ENCODE measurements at regions not wholly inside any gene's neighbourhood (a gene's known extent, or its start where the extent isn't known, plus 50 kb on each side); places are given as distances from the start of the nearest gene placed in this dataset.

DNA sequence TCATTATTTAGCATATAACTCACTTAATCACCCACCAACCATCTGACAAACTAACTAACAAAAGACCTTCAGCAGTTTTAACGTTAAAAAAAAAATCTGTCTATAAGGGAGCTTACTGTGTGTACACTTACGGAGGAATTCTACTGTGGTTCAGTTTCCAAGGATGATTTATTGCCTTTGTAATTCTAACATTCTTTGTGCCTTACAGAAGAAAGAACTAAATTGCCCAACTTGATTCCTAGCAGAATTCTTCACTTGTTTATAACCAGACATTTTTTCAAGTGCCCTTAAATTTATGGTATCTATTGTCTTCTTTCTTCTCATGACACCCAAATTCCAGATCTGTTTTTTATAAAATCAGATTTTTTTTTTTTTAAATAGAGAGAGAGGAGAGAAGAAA, 119.7 kb upstream of the IGSF10 start:
- no peak for DNase-seq
- TF ChIP-seq, protein P1, sequence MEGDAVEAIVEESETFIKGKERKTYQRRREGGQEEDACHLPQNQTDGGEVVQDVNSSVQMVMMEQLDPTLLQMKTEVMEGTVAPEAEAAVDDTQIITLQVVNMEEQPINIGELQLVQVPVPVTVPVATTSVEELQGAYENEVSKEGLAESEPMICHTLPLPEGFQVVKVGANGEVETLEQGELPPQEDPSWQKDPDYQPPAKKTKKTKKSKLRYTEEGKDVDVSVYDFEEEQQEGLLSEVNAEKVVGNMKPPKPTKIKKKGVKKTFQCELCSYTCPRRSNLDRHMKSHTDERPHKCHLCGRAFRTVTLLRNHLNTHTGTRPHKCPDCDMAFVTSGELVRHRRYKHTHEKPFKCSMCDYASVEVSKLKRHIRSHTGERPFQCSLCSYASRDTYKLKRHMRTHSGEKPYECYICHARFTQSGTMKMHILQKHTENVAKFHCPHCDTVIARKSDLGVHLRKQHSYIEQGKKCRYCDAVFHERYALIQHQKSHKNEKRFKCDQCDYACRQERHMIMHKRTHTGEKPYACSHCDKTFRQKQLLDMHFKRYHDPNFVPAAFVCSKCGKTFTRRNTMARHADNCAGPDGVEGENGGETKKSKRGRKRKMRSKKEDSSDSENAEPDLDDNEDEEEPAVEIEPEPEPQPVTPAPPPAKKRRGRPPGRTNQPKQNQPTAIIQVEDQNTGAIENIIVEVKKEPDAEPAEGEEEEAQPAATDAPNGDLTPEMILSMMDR (IDR thresholded peaks at IDR 0.05) = no peak
- Mint-ChIP-seq H3K27ac (no peak overlapping the region), H3K4me1 (peaks cover 13% of the 10 kb centered on the region), H3K4me3 (no peak overlapping the region), H3K36me3 (ENCODE audit: low read depth) (no peaks in the 10 kb centered on the region), H3K27me3 (ENCODE audit: low read depth, poor library complexity) (no peaks in the 10 kb centered on the region), H3K9me3 (peaks cover 13% of the 10 kb centered on the region)

DNA sequence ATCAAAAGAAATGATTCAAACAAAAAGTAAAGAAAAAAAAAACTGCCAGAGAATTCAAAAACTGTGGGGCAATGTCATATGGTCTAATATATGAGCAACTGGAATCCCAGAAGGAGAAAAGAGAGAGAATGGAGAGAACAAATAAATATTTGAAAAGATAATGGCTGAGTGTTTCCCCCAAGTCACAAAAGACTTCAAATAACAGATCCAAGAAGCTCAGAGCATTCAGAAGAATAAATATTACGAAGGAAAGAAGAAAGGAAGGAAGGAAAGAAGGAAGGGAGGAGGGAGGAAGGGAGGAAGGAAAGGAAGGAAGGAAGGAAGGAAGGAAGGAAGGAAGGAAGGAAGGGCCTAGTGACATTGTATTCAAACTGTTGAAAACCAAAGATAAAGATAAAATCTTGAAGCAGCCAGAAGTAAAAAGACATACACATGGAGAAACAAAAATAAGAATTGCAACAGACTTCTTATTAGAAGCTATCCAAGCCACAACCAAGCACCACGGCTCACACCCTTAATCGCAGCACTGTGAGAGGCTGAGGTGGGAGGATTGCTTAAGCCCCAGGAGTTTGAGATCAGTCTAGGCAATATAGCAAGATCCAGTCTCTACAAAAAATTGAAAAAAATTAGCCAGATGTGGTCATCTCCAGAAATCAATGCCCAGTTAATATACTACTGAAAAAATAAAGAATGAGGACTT, 118.9 kb upstream of the IGSF10 start:
- no peak overlapping the region for H3K4me3 Mint-ChIP-seq
- peaks cover 14% of the 10 kb centered on the region for H3K9me3 Mint-ChIP-seq
- no peaks in the 10 kb centered on the region for H3K36me3 Mint-ChIP-seq (ENCODE audit: low read depth)
- no peak overlapping the region for H3K27ac Mint-ChIP-seq
- H3K4me1 Mint-ChIP-seq = peaks cover 12% of the 10 kb centered on the region
- H3K27me3 Mint-ChIP-seq (ENCODE audit: low read depth, poor library complexity) = no peaks in the 10 kb centered on the region
- no peak for DNase-seq
- TF ChIP-seq, protein P1 (IDR thresholded peaks at IDR 0.05) = no peak

DNA sequence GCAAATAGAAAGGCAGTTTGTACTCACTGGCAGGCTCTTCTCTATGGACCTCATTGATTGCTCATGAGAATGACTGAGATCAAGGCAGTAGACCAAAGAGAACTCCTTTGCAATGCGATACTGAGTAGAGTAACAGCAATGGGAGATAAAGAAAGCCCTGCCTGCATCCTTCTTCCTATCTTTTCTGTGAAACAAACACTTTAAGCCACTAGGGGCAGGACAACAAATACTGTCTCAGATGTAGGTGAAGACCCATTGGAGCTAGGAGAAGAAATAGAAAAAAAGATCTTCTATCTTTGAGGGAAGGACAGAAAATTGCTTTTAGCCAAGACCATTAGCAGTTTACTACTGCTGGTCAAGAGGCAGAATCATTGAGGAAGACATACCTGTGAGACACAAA, 117.6 kb upstream of the IGSF10 start:
- DNase-seq = no peak
- Mint-ChIP-seq H3K4me3 (no peak overlapping the region), H3K36me3 (ENCODE audit: low read depth) (no peaks in the 10 kb centered on the region), H3K9me3 (peaks cover 14% of the 10 kb centered on the region), H3K4me1 (peaks cover 5% of the 10 kb centered on the region), H3K27ac (no peak overlapping the region), H3K27me3 (ENCODE audit: low read depth, poor library complexity) (peaks cover 6% of the 10 kb centered on the region)
- TF ChIP-seq, protein P1 (IDR thresholded peaks at IDR 0.05) = no peak

DNA sequence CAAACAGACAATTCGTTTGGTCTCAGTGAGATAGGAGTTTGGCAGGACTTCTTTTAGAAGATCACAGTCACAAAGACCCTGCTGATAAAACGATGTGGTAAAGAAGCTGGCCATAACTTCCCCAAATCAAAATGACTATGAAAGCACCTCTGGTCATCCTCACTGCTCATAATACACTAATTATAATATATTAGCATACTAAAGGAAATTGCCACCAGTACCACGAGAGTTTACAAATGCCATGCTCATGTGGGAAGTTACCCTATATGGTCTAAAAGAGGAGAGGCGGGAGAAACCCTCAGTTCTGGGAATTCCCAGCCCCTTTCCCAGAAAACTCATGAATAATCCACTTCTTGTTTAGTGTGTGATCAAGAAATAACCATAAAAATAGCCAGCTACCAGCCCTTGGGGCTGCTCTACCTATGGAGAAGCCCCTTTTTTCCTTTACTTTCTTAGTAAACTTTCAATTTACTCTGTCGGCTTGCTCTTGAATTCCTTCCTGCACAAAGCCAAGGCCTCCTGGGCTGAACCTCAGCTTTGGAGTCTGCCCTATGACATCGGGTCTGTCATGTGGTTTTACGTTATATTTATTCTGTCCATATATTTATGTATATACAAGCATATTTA, 115.8 kb upstream of the IGSF10 start:
- TF ChIP-seq, protein P1 (IDR thresholded peaks at IDR 0.05) = no peak
- no peak for DNase-seq
- peaks cover 18% of the 10 kb centered on the region for H3K9me3 Mint-ChIP-seq
- no peak overlapping the region for H3K4me3 Mint-ChIP-seq
- peaks cover 5% of the 10 kb centered on the region for H3K4me1 Mint-ChIP-seq
- H3K27me3 Mint-ChIP-seq (ENCODE audit: low read depth, poor library complexity) = peaks cover 8% of the 10 kb centered on the region
- H3K27ac Mint-ChIP-seq = no peak overlapping the region
- no peaks in the 10 kb centered on the region for H3K36me3 Mint-ChIP-seq (ENCODE audit: low read depth)

DNA sequence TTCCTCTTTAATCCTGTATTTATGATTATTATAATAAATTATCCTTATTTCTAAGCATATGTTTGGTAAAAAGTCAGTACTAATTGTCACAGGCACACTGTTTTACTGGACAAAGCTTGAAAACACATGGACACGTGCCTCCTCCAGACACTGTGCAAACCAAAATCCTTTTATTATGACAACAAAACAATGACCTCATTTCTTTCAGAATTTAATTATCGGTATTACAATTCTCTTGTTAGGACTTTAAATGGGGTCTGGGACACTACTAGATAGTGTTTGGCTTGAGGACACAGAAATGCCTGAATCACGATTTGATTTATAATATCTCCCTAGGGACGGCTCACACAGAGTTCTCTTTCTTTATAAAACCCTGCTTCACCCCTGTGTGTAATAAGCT, 107.3 kb upstream of the IGSF10 start:
- no peak for DNase-seq
- Mint-ChIP-seq H3K27me3 (ENCODE audit: low read depth, poor library complexity) (peaks cover 5% of the 10 kb centered on the region), H3K27ac (no peak overlapping the region), H3K4me1 (peaks cover 16% of the 10 kb centered on the region), H3K36me3 (ENCODE audit: low read depth) (no peaks in the 10 kb centered on the region), H3K4me3 (no peak overlapping the region), H3K9me3 (peaks cover 14% of the 10 kb centered on the region)
- TF ChIP-seq, protein P1 (IDR thresholded peaks at IDR 0.05) = no peak

DNA sequence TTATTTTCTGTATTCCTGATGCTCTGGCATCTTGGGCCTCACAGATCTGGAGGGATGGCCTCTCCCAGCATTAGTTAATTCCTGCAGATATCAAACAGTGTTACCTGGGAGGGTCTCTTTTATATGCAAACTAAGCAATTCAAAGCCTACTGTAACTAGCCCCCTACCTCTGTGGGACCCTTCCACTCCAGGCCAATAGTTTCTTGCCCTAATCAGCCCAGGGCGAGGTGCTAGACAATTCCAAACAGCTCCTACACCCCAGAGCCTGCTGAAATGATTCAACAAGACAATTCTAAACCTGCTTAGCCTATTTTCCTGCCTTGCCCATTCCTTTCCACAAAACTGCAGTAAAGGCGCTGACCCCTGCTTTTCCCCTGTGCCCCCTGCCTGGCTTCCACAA, 106.6 kb upstream of the IGSF10 start:
- H3K36me3 Mint-ChIP-seq (ENCODE audit: low read depth) = no peaks in the 10 kb centered on the region
- peak; percentile 22 for DNase-seq
- H3K27me3 Mint-ChIP-seq (ENCODE audit: low read depth, poor library complexity) = peaks cover 5% of the 10 kb centered on the region
- H3K27ac Mint-ChIP-seq = peak overlapping the region; percentile 95
- peaks cover 16% of the 10 kb centered on the region for H3K4me1 Mint-ChIP-seq
- TF ChIP-seq, protein P1 (IDR thresholded peaks at IDR 0.05) = no peak
- no peak overlapping the region for H3K4me3 Mint-ChIP-seq
- peaks cover 13% of the 10 kb centered on the region for H3K9me3 Mint-ChIP-seq

Measured in nephron progenitor cell (in vitro differentiated cells).